RWPE2 (cell line): ENCODE measurements at regions not wholly inside any gene's neighbourhood (a gene's known extent, or its start where the extent isn't known, plus 50 kb on each side); places are given as distances from the start of the nearest gene placed in this dataset.
"Not testable (repeated sequence)": the region's sequence is repeated elsewhere in the genome, so short reads cannot be mapped to it uniquely, and the experiment has no call there.

Experiments used
- ATAC-seq: fragments of 200-7000 bp; cut with Tn5 transposase; 3 replicates; pipeline ENCODE4 v1.9.1; 2021; ENCODE audit warnings: low read depth
- DNase-seq: peaks from one replicate; pipeline ENCODE4 v3.0.0-alpha.2; 2020; ENCODE audit warnings: low spot score
- H3K27ac ChIP-seq: fragments of 450-650 bp; 2 replicates; pipeline ENCODE4 v1.5.1; 2017; ENCODE audit warnings: mild to moderate bottlenecking; ENCODE audit not compliant: poor library complexity, severe bottlenecking
- H3K27me3 ChIP-seq: fragments of 250-450 bp; sonication (Bioruptor Pico); 2 replicates; pipeline ENCODE4 v1.5.1; 2021; ENCODE audit warnings: mild to moderate bottlenecking, moderate library complexity; ENCODE audit not compliant: insufficient read depth, poor library complexity, severe bottlenecking
- H3K36me3 ChIP-seq: fragments of 250-450 bp; sonication (Bioruptor Pico); 2 replicates; pipeline ENCODE4 v1.5.1; 2020; ENCODE audit warnings: low read depth, mild to moderate bottlenecking, moderate library complexity
- H3K4me1 ChIP-seq: fragments of 250-450 bp; sonication (Bioruptor Pico); 2 replicates; pipeline ENCODE4 v1.5.1; 2021; ENCODE audit warnings: mild to moderate bottlenecking, moderate library complexity; ENCODE audit not compliant: insufficient read depth, poor library complexity, severe bottlenecking
- H3K4me3 ChIP-seq: fragments of 250-450 bp; sonication (Bioruptor Pico); 2 replicates; pipeline ENCODE4 v1.5.1; 2021; ENCODE audit warnings: mild to moderate bottlenecking, moderate library complexity; ENCODE audit not compliant: severe bottlenecking
- H3K9me3 ChIP-seq: fragments of 250-450 bp; sonication (Bioruptor Pico); 2 replicates; pipeline ENCODE4 v1.5.1; 2021; ENCODE audit warnings: mild to moderate bottlenecking, moderate library complexity; ENCODE audit not compliant: severe bottlenecking
- CTCF ChIP-seq: fragments of 450-650 bp; IDR thresholded peaks from one replicate; pipeline ENCODE4 v1.5.1; 2017; ENCODE audit warnings: mild to moderate bottlenecking, moderate library complexity; ENCODE audit not compliant: poor library complexity, severe bottlenecking

GRCh38 chr2:107570876-107571275 is 255.8 kb upstream of the RGPD4 start:
- no peaks in the 10 kb centered on the region for H3K4me1 ChIP-seq
- H3K36me3 ChIP-seq, result no peaks in the 10 kb centered on the region
- no peak for TF ChIP-seq CTCF
- H3K27ac ChIP-seq, result no peak overlapping the region
- DNase-seq (no peak), ATAC-seq (no peak)
- no peaks in the 10 kb centered on the region for H3K9me3 ChIP-seq
- H3K4me3 ChIP-seq, result no peak overlapping the region
- no peaks in the 10 kb centered on the region for H3K27me3 ChIP-seq

- not testable (repeated sequence) for H3K4me3 ChIP-seq, H3K4me1 ChIP-seq, ATAC-seq, H3K36me3 ChIP-seq, H3K27me3 ChIP-seq, DNase-seq, H3K27ac ChIP-seq, H3K9me3 ChIP-seq
- TF ChIP-seq CTCF, result peak; percentile 48
Observed at GRCh38 chr2:107572890-107573289, 253.8 kb upstream of the RGPD4 start.

- DNase-seq (no peak), ATAC-seq (no peak)
- Histone ChIP-seq H3K27me3 (no peaks in the 10 kb centered on the region), H3K4me3 (no peak overlapping the region), H3K9me3 (no peaks in the 10 kb centered on the region), H3K36me3 (no peaks in the 10 kb centered on the region), H3K4me1 (no peaks in the 10 kb centered on the region), H3K27ac (no peak overlapping the region)
- TF ChIP-seq CTCF, result no peak
Observed at GRCh38 chr2:107576991-107577390, 249.7 kb upstream of the RGPD4 start.

- no peak for TF ChIP-seq CTCF
- Histone ChIP-seq H3K4me3 (no peak overlapping the region), H3K27ac (no peak overlapping the region), H3K4me1 (peaks cover 21% of the 10 kb centered on the region), H3K36me3 (no peaks in the 10 kb centered on the region), H3K9me3 (no peaks in the 10 kb centered on the region), H3K27me3 (no peaks in the 10 kb centered on the region)
- no peak for ATAC-seq
- no peak for DNase-seq
Observed at GRCh38 chr2:107582487-107582886, 244.2 kb upstream of the RGPD4 start.

GRCh38 chr2:107584577-107584976 is 242.1 kb upstream of the RGPD4 start:
- H3K4me1 ChIP-seq, result peaks cover 32% of the 10 kb centered on the region
- H3K36me3 ChIP-seq, result no peaks in the 10 kb centered on the region
- no peak for TF ChIP-seq CTCF
- ATAC-seq (peak; percentile 53; the same call in 1 of the 3 replicates), DNase-seq (no peak)
- H3K4me3 ChIP-seq, result no peak overlapping the region
- peak overlapping the region; percentile 47 for H3K27ac ChIP-seq
- no peaks in the 10 kb centered on the region for H3K9me3 ChIP-seq
- H3K27me3 ChIP-seq, result no peaks in the 10 kb centered on the region
